PFSK-1 (cell line): ENCODE measurements at regions not wholly inside any gene's neighbourhood (a gene's known extent, or its start where the extent isn't known, plus 50 kb on each side); places are given as distances from the start of the nearest gene placed in this dataset.

Source experiments
- FOXP2 ChIP-seq: optimal IDR thresholded peaks from 2 replicates; pipeline ENCODE3; 2011; ENCODE audit warnings: borderline replicate concordance, control low read depth, inconsistent platforms; ENCODE audit not compliant: insufficient read depth; ENCODE audit errors: extremely low read length, extremely low read depth
- POLR2AphosphoS5 ChIP-seq: IDR thresholded peaks from 2 replicates; pipeline ENCODE4 v1.6.1; 2012; ENCODE audit warnings: low read depth, mild to moderate bottlenecking, control low read depth, low read length, moderate library complexity
- SIN3A ChIP-seq: IDR thresholded peaks from 2 replicates; pipeline ENCODE4 v1.6.1; 2012; ENCODE audit warnings: mild to moderate bottlenecking, low read length, moderate library complexity, borderline replicate concordance; ENCODE audit not compliant: insufficient read depth
- TAF1 ChIP-seq: IDR thresholded peaks from 2 replicates; pipeline ENCODE4 v1.6.1; 2012; ENCODE audit warnings: low read length, control low read depth, borderline replicate concordance; ENCODE audit not compliant: insufficient read depth
- TF ChIP-seq, protein P1 (sequence below), 2 experiments: IDR thresholded peaks; 2 replicates each; pipeline versions ENCODE4 v1.6.1 to v1.8.0; 2011 to 2012; ENCODE audit warnings: low read depth in 2 of 2, low read length in 2 of 2, control low read depth in 1 of 2, inconsistent platforms in 1 of 2, mild to moderate bottlenecking in 1 of 2, moderate library complexity in 1 of 2; ENCODE audit not compliant: insufficient read depth in 1 of 2

DNA sequence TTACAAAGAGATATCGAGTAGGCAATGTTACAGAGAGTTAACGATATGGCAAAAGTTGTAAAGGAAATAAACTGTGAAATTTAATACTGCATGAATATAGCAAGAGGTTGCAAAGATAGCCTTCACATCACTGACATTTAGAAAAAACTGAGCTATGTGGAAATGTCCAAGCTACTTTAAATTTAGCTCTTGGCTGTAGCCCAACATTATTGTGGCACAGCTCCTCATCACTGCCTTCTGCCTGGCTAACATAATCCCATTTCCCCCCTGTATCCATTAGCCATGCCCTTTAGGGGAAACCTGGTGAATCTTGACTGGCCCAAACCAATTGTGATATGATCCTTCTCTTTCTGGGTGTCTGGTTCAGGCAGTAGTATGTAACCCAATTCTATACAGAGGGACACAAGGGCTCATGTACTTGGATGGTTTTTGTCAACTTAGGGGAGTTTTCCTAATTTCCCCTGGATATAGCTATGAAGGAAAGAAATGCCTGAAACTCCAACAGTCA lies 115.4 kb downstream of the PFDN4 start:
- TF ChIP-seq, protein P1, sequence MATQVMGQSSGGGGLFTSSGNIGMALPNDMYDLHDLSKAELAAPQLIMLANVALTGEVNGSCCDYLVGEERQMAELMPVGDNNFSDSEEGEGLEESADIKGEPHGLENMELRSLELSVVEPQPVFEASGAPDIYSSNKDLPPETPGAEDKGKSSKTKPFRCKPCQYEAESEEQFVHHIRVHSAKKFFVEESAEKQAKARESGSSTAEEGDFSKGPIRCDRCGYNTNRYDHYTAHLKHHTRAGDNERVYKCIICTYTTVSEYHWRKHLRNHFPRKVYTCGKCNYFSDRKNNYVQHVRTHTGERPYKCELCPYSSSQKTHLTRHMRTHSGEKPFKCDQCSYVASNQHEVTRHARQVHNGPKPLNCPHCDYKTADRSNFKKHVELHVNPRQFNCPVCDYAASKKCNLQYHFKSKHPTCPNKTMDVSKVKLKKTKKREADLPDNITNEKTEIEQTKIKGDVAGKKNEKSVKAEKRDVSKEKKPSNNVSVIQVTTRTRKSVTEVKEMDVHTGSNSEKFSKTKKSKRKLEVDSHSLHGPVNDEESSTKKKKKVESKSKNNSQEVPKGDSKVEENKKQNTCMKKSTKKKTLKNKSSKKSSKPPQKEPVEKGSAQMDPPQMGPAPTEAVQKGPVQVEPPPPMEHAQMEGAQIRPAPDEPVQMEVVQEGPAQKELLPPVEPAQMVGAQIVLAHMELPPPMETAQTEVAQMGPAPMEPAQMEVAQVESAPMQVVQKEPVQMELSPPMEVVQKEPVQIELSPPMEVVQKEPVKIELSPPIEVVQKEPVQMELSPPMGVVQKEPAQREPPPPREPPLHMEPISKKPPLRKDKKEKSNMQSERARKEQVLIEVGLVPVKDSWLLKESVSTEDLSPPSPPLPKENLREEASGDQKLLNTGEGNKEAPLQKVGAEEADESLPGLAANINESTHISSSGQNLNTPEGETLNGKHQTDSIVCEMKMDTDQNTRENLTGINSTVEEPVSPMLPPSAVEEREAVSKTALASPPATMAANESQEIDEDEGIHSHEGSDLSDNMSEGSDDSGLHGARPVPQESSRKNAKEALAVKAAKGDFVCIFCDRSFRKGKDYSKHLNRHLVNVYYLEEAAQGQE (IDR thresholded peaks at IDR 0.05; ENCODE audit: insufficient read depth in 1 of 2, low read depth in 2 of 2, low read length in 2 of 2), result no peak
- TF ChIP-seq POLR2AphosphoS5 (no peak), SIN3A (no peak), TAF1 (no peak), FOXP2 (no peak)
